Breast epithelium (tissue), 3 donors: ENCODE measurements at regions not wholly inside any gene's neighbourhood (a gene's known extent, or its start where the extent isn't known, plus 50 kb on each side); places are given as distances from the start of the nearest gene placed in this dataset.

Source experiments
- CTCF ChIP-seq, 3 donors: fragments of 450-650 bp; IDR thresholded peaks; one replicate each; pipeline ENCODE4 v1.5.1; 2016 to 2017; ENCODE audit warnings: antibody characterized with exemption in 3 of 3, mild to moderate bottlenecking in 3 of 3, moderate library complexity in 3 of 3
- POLR2A ChIP-seq: fragments of 450-650 bp; IDR thresholded peaks from one replicate; pipeline ENCODE4 v1.6.1; 2016; ENCODE audit warnings: antibody characterized with exemption, mild to moderate bottlenecking, moderate library complexity
- POLR2AphosphoS5 ChIP-seq, 3 donors: sonication (generic); formaldehyde crosslinking; IDR thresholded peaks; one replicate each; pipeline ENCODE4 v1.6.1; 2017; ENCODE audit warnings: antibody characterized with exemption in 3 of 3

- TF ChIP-seq CTCF (IDR thresholded peaks at IDR 0.05): no peak
- TF ChIP-seq POLR2A: no peak
- TF ChIP-seq POLR2AphosphoS5 (IDR thresholded peaks at IDR 0.05): no peak
These were observed 157.7 kb upstream of the CHRM2 start for GRCh38 chr7:136710751-136711150.
